HepG2 (cell line): ENCODE measurements at regions not wholly inside any gene's neighbourhood (a gene's known extent, or its start where the extent isn't known, plus 50 kb on each side); places are given as distances from the start of the nearest gene placed in this dataset.

Experiments used
- ASH2L ChIP-seq: fragments of 300-600, 200-600 bp; sonication (generic); IDR thresholded peaks from 2 replicates; pipeline ENCODE4 v1.7.0; 2017; ENCODE audit warnings: low read depth, mild to moderate bottlenecking, moderate library complexity, mixed read lengths, low read length; ENCODE audit not compliant: insufficient read length
- CHD2 ChIP-seq: IDR thresholded peaks from 2 replicates; pipeline ENCODE4 v1.6.1; 2011; ENCODE audit warnings: low read depth, low read length, improper control_type of control experiment
- KAT2B ChIP-seq: fragments of 150-350 bp; IDR thresholded peaks from 2 replicates; pipeline ENCODE4 v1.6.1; 2014; ENCODE audit warnings: low read depth, low read length, borderline replicate concordance
- POLR2AphosphoS5 ChIP-seq: IDR thresholded peaks from 2 replicates; pipeline ENCODE4 v1.6.1; 2012; ENCODE audit warnings: low read depth, low read length
- SAFB2 ChIP-seq: sonication (generic); formaldehyde crosslinking; IDR thresholded peaks from 2 replicates; pipeline ENCODE4 v1.5.1; 2020; ENCODE audit warnings: missing genetic modification reagents, low read depth, mild to moderate bottlenecking, borderline replicate concordance

- TF ChIP-seq SAFB2 (CRISPR knock-in tag) (no peak), KAT2B (no peak), ASH2L (no peak), CHD2 (no peak), POLR2AphosphoS5 (no peak)
These were observed 161.0 kb upstream of the ZNF618 start for GRCh38 chr9:113715086-113715485.
